ENCODE measurements at regions not wholly inside any gene's neighbourhood (a gene's known extent, or its start where the extent isn't known, plus 50 kb on each side); places are given as distances from the start of the nearest gene placed in this dataset.

GRCh38 chr12:98449584-98449983, 65.8 kb upstream of the TMPO start:
- no peak for DNase-seq

GRCh38 chr12:98453070-98453469, 62.3 kb upstream of the TMPO start:
- no peak for DNase-seq

DNA sequence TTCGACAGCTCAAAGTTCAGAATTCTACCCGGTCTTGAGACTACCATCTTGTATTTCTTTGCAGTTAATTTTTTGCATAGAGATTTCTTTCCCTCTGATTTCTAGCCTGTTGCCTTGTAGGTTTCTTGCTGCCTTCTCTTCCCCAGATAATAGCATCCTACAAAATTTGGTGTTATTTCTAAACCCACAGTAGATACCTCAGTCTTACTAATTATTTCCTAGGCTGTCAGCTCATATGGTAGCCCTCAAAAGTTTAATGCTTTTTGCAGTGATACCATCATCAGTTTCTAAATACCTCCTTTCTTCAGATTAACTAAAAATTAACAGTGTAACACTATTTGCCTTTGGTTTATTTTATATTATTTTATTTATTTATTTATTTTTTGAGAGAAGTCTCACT, 61.9 kb upstream of the TMPO start:
- DNase-seq: no peak

DNA sequence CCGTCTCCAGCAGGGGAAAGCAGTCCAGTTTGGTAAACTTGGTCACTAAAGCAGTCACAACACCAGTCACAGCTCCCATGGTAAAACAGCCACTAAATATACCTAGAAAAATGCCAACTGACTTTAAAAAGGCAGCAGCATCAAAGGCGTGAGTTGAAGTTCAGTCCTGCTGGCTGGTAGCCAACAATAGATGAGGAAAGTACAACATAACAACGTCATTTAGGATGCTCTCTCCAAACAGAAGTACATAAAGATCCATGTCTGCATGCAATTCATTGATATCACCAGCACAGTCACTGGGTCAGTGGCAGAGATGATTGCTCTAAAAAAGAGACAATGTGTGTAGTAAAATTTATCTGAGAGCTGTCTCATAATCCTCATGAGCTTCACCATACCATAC, 59.3 kb upstream of the TMPO start:
- DNase-seq: no peak

DNA sequence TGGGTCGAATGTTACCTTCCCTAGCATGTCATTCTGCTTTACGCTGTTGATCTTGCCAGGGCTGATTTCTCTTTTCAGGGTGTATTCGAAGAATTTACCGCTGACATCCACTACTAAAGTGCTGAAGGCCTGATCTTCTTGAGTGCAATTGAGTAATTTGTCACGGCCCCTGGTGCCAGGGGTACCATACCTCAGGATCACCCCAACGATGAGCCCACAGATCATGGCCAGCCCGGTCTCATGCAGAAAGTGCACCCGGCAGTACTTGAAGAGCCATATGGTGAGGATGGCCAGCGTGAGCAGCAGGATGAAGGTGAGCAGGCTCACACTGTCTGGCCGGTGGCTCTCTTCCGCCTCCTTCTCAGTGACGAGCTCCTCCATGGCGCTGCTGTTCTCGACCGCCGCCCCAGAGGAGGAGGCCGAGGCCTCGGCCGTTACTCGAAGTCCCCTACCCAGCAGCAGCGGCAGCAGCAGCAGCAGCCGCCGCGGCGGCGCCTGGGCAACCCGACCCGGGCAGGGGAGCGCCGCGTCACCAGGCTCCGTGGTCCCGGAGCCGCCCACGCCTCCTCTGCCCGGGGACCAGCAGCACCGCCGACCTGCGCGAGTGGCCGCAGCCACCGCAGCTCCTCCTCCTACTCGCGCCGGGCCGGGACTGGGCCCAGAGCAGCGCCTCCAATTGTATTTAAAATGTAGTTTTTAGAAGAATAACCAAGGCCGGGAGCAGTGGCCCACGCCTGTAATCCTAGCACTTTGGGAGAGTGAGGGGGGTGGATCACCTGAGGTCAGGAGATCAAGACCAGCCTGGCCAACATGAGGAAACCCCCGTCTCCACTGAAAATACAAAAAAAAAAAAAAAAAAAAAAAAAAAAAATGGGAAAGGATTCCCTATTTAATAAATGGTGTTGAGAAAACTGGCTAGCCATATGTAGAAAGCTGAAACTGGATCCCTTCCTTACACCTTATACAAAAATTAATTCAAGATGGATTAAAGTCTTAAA, 58.5 kb upstream of the TMPO start:
- DNase-seq: peak in 1 of 2 experiments; percentile 21

DNA sequence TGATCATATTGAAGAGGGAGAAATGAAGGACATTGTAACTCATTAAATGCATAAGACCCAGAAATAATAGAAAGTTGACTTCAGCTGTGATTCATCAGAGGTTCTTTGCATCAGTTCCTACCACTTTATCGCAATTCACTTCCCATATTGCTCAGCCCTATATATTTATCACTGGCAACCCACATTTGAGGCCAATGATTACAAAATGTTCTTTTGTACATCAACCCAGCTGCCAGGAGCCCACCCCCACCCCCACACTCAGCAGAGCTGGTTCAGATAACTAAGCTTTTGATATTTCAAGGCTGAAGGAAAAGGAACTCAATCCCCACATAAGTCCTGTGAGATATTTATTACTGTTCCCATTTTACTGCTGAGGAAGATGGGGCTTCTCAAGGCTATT, 51.2 kb upstream of the TMPO start:
- no peak for DNase-seq

- DNase-seq: no peak
Observed at GRCh38 chr12:98465505-98465904, 49.9 kb upstream of the TMPO start.
